ENCODE measurements at regions not wholly inside any gene's neighbourhood (a gene's known extent, or its start where the extent isn't known, plus 50 kb on each side); places are given as distances from the start of the nearest gene placed in this dataset.
"Not testable (repeated sequence)": the region's sequence is repeated elsewhere in the genome, so short reads cannot be mapped to it uniquely, and the experiment has no call there.

DNA sequence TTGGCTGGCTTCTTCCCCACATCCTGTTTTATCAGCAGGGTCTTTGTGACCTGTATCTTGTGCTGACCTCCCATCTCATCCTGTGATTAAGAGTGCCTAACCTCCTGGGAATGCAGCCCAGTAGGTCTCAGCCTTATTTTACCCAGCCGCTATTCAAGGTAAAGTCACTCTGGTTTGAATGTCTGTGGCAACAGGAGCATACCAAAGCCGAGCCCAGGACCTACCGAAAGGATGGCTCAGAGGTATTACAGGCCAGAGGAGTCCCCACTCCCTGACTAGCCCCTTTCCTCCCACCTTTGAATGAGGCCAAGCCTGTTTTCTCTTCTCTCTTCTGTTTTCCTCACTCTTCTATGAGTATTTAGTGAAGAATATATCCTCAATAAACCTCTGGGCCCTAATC lies 271.3 kb downstream of the OSTF1 start:
- Histone ChIP-seq H3K36me3 (ENCODE audit: insufficient read depth) (no peaks in the 10 kb centered on the region), H3K4me2 (no peak overlapping the region), H3K27me3 (ENCODE audit: insufficient read depth, low read depth) (no peaks in the 10 kb centered on the region), H3K9ac (no peak overlapping the region), H3K4me3 (IDR thresholded peaks at IDR 0.05; ENCODE audit: insufficient read depth, low read depth, low read length) (no peak overlapping the region), H3K27ac (no peak overlapping the region), H3K79me2 (ENCODE audit: insufficient read depth, low read depth) (no peaks in the 10 kb centered on the region), H2AFZ (ENCODE audit: low read depth) (no peak overlapping the region), H4K20me1 (ENCODE audit: insufficient read depth) (no peaks in the 10 kb centered on the region), H3K4me1 (ENCODE audit: low read depth, poor library complexity, severe bottlenecking) (no peaks in the 10 kb centered on the region)
- TF ChIP-seq, protein P1, sequence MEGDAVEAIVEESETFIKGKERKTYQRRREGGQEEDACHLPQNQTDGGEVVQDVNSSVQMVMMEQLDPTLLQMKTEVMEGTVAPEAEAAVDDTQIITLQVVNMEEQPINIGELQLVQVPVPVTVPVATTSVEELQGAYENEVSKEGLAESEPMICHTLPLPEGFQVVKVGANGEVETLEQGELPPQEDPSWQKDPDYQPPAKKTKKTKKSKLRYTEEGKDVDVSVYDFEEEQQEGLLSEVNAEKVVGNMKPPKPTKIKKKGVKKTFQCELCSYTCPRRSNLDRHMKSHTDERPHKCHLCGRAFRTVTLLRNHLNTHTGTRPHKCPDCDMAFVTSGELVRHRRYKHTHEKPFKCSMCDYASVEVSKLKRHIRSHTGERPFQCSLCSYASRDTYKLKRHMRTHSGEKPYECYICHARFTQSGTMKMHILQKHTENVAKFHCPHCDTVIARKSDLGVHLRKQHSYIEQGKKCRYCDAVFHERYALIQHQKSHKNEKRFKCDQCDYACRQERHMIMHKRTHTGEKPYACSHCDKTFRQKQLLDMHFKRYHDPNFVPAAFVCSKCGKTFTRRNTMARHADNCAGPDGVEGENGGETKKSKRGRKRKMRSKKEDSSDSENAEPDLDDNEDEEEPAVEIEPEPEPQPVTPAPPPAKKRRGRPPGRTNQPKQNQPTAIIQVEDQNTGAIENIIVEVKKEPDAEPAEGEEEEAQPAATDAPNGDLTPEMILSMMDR (conservative IDR thresholded peaks at IDR 0.05; ENCODE audit: low read depth, low read length) = no peak

- no peaks in the 10 kb centered on the region for H3K36me3 ChIP-seq (ENCODE audit: insufficient read depth)
- H2AFZ ChIP-seq (ENCODE audit: low read depth) = no peak overlapping the region
- no peak overlapping the region for H3K4me2 ChIP-seq
- H3K4me3 ChIP-seq (IDR thresholded peaks at IDR 0.05; ENCODE audit: insufficient read depth, low read depth, low read length) = no peak overlapping the region
- TF ChIP-seq, protein P1 (conservative IDR thresholded peaks at IDR 0.05; ENCODE audit: low read depth, low read length) = no peak
- no peaks in the 10 kb centered on the region for H3K79me2 ChIP-seq (ENCODE audit: insufficient read depth, low read depth)
- H3K9ac ChIP-seq = no peak overlapping the region
- no peaks in the 10 kb centered on the region for H4K20me1 ChIP-seq (ENCODE audit: insufficient read depth)
- H3K27me3 ChIP-seq (ENCODE audit: insufficient read depth, low read depth) = no peaks in the 10 kb centered on the region
- H3K4me1 ChIP-seq (ENCODE audit: low read depth, poor library complexity, severe bottlenecking) = no peaks in the 10 kb centered on the region
- no peak overlapping the region for H3K27ac ChIP-seq
Measured at GRCh38 chr9:75360252-75360651, 271.9 kb downstream of the OSTF1 start.

DNA sequence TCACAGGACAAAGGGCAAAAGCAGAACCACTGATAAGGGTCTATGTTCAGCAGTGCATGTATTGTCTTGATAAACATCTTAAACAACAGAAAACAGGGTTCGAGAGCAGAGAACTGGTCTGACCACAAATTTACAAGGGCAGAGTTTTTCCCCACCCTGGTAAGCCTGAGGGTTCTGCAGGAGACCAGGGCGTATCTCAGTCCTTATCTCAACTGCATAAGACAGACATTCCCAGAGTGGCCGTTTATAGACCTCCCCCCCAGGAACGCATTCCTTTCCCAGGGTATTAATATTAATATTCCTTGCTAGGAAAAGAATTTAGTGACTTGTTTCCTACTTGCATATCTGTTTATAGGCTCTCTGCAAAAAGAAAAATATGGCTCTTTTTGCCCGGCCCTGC lies 274.1 kb downstream of the OSTF1 start:
- H2AFZ ChIP-seq (ENCODE audit: low read depth) = not testable (repeated sequence)

DNA sequence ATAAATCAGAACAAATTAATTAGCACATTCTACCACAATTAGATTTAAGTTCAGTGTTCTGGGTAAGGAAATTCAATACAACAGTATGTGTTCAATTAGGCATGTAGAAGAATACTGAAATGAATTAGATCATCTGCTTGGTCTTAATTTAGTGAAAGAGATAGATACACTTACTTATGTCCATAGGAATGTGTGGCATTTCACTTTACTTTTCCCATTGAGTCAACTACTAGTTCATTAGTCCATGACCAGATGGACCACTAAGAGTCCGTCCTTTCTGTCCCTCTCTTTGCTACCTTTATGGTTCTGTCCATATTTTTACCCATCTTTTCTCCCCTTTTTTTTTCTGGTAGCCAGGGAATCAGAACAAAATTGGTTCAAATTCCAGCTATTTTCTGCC lies 276.9 kb downstream of the OSTF1 start:
- no peak overlapping the region for H3K9ac ChIP-seq
- no peaks in the 10 kb centered on the region for H3K4me1 ChIP-seq (ENCODE audit: low read depth, poor library complexity, severe bottlenecking)
- H3K36me3 ChIP-seq (ENCODE audit: insufficient read depth) = no peaks in the 10 kb centered on the region
- no peak overlapping the region for H3K4me3 ChIP-seq (IDR thresholded peaks at IDR 0.05; ENCODE audit: insufficient read depth, low read depth, low read length)
- no peak overlapping the region for H2AFZ ChIP-seq (ENCODE audit: low read depth)
- H3K4me2 ChIP-seq = no peak overlapping the region
- no peaks in the 10 kb centered on the region for H3K79me2 ChIP-seq (ENCODE audit: insufficient read depth, low read depth)
- no peaks in the 10 kb centered on the region for H4K20me1 ChIP-seq (ENCODE audit: insufficient read depth)
- TF ChIP-seq, protein P1 (conservative IDR thresholded peaks at IDR 0.05; ENCODE audit: low read depth, low read length) = no peak
- H3K27ac ChIP-seq = no peak overlapping the region
- no peaks in the 10 kb centered on the region for H3K27me3 ChIP-seq (ENCODE audit: insufficient read depth, low read depth)

More for the DNA sequence above, 274.1 kb downstream of the OSTF1 start:
- not testable (repeated sequence) for H3K9ac ChIP-seq; H4K20me1 ChIP-seq (ENCODE audit: insufficient read depth); H3K27me3 ChIP-seq (ENCODE audit: insufficient read depth, low read depth); H3K4me1 ChIP-seq (ENCODE audit: low read depth, poor library complexity, severe bottlenecking); H3K4me3 ChIP-seq (IDR thresholded peaks at IDR 0.05; ENCODE audit: insufficient read depth, low read depth, low read length); H3K36me3 ChIP-seq (ENCODE audit: insufficient read depth); H3K4me2 ChIP-seq; H3K79me2 ChIP-seq (ENCODE audit: insufficient read depth, low read depth); H3K27ac ChIP-seq

DNA sequence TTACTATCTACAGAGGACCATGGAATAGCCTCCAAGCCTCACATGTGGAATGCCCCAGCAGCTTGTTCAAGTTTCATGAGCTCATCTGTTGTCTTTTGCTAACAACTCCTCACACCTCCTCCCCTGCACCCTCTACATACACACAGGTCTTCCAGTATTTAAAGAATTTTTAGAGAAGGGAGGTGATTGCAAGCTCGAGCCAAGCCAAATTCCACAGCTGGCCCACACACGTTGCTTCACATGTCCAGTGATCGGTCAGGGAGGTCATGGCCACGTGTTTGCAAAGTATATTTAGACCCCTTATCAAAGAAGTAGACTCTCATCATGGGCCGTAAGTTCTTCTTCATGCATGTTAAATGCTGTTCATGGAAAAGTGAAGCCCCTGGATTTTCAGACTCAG lies 281.7 kb downstream of the OSTF1 start:
- Histone ChIP-seq H3K9ac (no peak overlapping the region), H3K27me3 (ENCODE audit: insufficient read depth, low read depth) (no peaks in the 10 kb centered on the region), H4K20me1 (ENCODE audit: insufficient read depth) (no peaks in the 10 kb centered on the region), H3K79me2 (ENCODE audit: insufficient read depth, low read depth) (no peaks in the 10 kb centered on the region), H3K4me3 (IDR thresholded peaks at IDR 0.05; ENCODE audit: insufficient read depth, low read depth, low read length) (no peak overlapping the region), H3K4me1 (ENCODE audit: low read depth, poor library complexity, severe bottlenecking) (no peaks in the 10 kb centered on the region), H3K4me2 (no peak overlapping the region), H3K36me3 (ENCODE audit: insufficient read depth) (no peaks in the 10 kb centered on the region), H2AFZ (ENCODE audit: low read depth) (no peak overlapping the region), H3K27ac (no peak overlapping the region)
- TF ChIP-seq, protein P1 (conservative IDR thresholded peaks at IDR 0.05; ENCODE audit: low read depth, low read length) = no peak
